Small intestine (tissue), 7 donors: ENCODE measurements at regions not wholly inside any gene's neighbourhood (a gene's known extent, or its start where the extent isn't known, plus 50 kb on each side); places are given as distances from the start of the nearest gene placed in this dataset.

Experiments used
- DNase-seq, 2 donors: peaks; one replicate each; pipeline versions ENCODE4 v3.0.0 to v3.0.0-alpha.2; 2013
- FAIRE-seq: peaks from 2 replicates; lab custom pipeline; 2012; peaks lifted over from hg19 to GRCh38; lab: Jason Lieb, UNC
- H3K27ac ChIP-seq, 3 donors: one replicate each; pipeline ENCODE4 v1.5.1; 2013; ENCODE audit warnings: low read length in 2 of 3, mild to moderate bottlenecking in 2 of 3, control low read depth in 1 of 3, inconsistent platforms in 1 of 3, low read depth in 1 of 3, moderate library complexity in 1 of 3
- H3K27me3 ChIP-seq, 3 donors: one replicate each; pipeline ENCODE4 v1.6.1; 2013; ENCODE audit warnings: low read length in 3 of 3, inconsistent platforms in 1 of 3; ENCODE audit not compliant: control insufficient read depth in 3 of 3, insufficient read depth in 3 of 3
- H3K36me3 ChIP-seq, 3 donors: one replicate each; pipeline ENCODE4 v1.6.1; 2013; ENCODE audit warnings: low read length in 3 of 3, inconsistent platforms in 1 of 3, low read depth in 1 of 3, mild to moderate bottlenecking in 1 of 3, moderate library complexity in 1 of 3; ENCODE audit not compliant: control insufficient read depth in 3 of 3, insufficient read depth in 2 of 3
- H3K4me1 ChIP-seq, 3 donors: one replicate each; pipeline ENCODE4 v1.6.1; 2013; ENCODE audit warnings: low read length in 2 of 3, inconsistent platforms in 1 of 3, low read depth in 1 of 3, mild to moderate bottlenecking in 1 of 3, moderate library complexity in 1 of 3; ENCODE audit not compliant: control insufficient read depth in 3 of 3, insufficient read depth in 2 of 3
- H3K4me3 ChIP-seq, 3 donors: one replicate each; pipeline ENCODE4 v1.5.1; 2013; ENCODE audit warnings: low read length in 3 of 3, control low read depth in 1 of 3, inconsistent platforms in 1 of 3, low read depth in 1 of 3, mild to moderate bottlenecking in 1 of 3, moderate library complexity in 1 of 3
- H3K9me3 ChIP-seq, 2 donors: one replicate each; pipeline ENCODE4 v1.6.1; 2013; ENCODE audit warnings: low read depth in 1 of 2, low read length in 1 of 2; ENCODE audit not compliant: control insufficient read depth in 2 of 2, insufficient read depth in 1 of 2
- WGBS, 3 donors: extraction: QIAGEN DNeasy Blood & Tissue Kit; methylation state at CpG; one replicate each; pipeline ENCODE4 v1.1.7; 2013; 5-methylcytosine and 5-hydroxymethylcytosine counted together
- donor health status: healthy with polysubstance abuse.
- donor health status: control.
- donor health status: control.
- donor health status: Bipolar disorder and iron deficiency.
- donor health status: healthy.

GRCh38 chr4:180682776-180683175 is 1560.4 kb upstream of the TENM3 start:
- FAIRE-seq (no peak), DNase-seq (no peak)
- H3K9me3 ChIP-seq: no peaks in the 10 kb centered on the region
- no peak overlapping the region for H3K4me3 ChIP-seq
- H3K4me1 ChIP-seq: no peaks in the 10 kb centered on the region
- 24 to 38% (median 35%) methylated on average over 2 of the region's 2 CpGs for WGBS, 3 donors
- H3K27me3 ChIP-seq: no peaks in the 10 kb centered on the region
- no peak overlapping the region for H3K27ac ChIP-seq
- no peaks in the 10 kb centered on the region for H3K36me3 ChIP-seq

- H3K4me3 ChIP-seq: no peak overlapping the region
- no peak for FAIRE-seq
- H3K27me3 ChIP-seq: no peaks in the 10 kb centered on the region
- DNase-seq: no peak
- H3K4me1 ChIP-seq: no peaks in the 10 kb centered on the region
- 80 to 90% (median 89%) methylated on average over 5 of the region's 5 CpGs for WGBS, 3 donors
- no peak overlapping the region for H3K27ac ChIP-seq
- no peaks in the 10 kb centered on the region for H3K9me3 ChIP-seq
- H3K36me3 ChIP-seq: no peaks in the 10 kb centered on the region
Observed at GRCh38 chr4:180683186-180683585, 1560.0 kb upstream of the TENM3 start.

GRCh38 chr4:180688480-180688879 is 1554.7 kb upstream of the TENM3 start:
- Histone ChIP-seq H3K4me3 (no peak overlapping the region), H3K36me3 (no peaks in the 10 kb centered on the region), H3K4me1 (no peaks in the 10 kb centered on the region), H3K27me3 (no peaks in the 10 kb centered on the region), H3K27ac (no peak overlapping the region), H3K9me3 (no peaks in the 10 kb centered on the region)
- no peak for FAIRE-seq
- WGBS, 3 donors: 81 to 90% (median 88%) methylated on average over 2 of the region's 2 CpGs
- DNase-seq: no peak

GRCh38 chr4:180694875-180695274 is 1548.3 kb upstream of the TENM3 start:
- 15 to 48% (median 23%) methylated on average over 1 of the region's 1 CpG for WGBS, 3 donors

GRCh38 chr4:180695851-180696250 is 1547.4 kb upstream of the TENM3 start:
- no peaks in the 10 kb centered on the region for H3K9me3 ChIP-seq
- 21 to 43% (median 22%) methylated on average over 1 of the region's 1 CpG for WGBS, 3 donors
- FAIRE-seq (no peak), DNase-seq (no peak)
- no peak overlapping the region for H3K27ac ChIP-seq
- H3K36me3 ChIP-seq: no peaks in the 10 kb centered on the region
- no peaks in the 10 kb centered on the region for H3K27me3 ChIP-seq
- no peak overlapping the region for H3K4me3 ChIP-seq
- H3K4me1 ChIP-seq: no peaks in the 10 kb centered on the region

More at GRCh38 chr4:180694875-180695274, 1548.3 kb upstream of the TENM3 start:
- Histone ChIP-seq H3K4me1 (no peaks in the 10 kb centered on the region), H3K27ac (no peak overlapping the region), H3K9me3 (no peaks in the 10 kb centered on the region), H3K36me3 (no peaks in the 10 kb centered on the region), H3K4me3 (no peak overlapping the region), H3K27me3 (no peaks in the 10 kb centered on the region)
- no peak for DNase-seq
- no peak for FAIRE-seq

GRCh38 chr4:180696460-180697092 is 1546.6 kb upstream of the TENM3 start:
- Histone ChIP-seq H3K36me3 (no peaks in the 10 kb centered on the region), H3K27ac (no peak overlapping the region), H3K4me1 (no peaks in the 10 kb centered on the region), H3K27me3 (no peaks in the 10 kb centered on the region), H3K9me3 (no peaks in the 10 kb centered on the region), H3K4me3 (no peak overlapping the region)
- WGBS, 3 donors: 68 to 80% (median 78%) methylated on average over 3 of the region's 3 CpGs
- DNase-seq: no peak
- no peak for FAIRE-seq

- FAIRE-seq: no peak
- 82 to 89% (median 87%) methylated on average over 12 of the region's 12 CpGs for WGBS, 3 donors
Observed at GRCh38 chr4:180698550-180699195, 1544.5 kb upstream of the TENM3 start.

GRCh38 chr4:180706766-180707165 is 1536.4 kb upstream of the TENM3 start:
- Histone ChIP-seq H3K4me1 (no peaks in the 10 kb centered on the region), H3K9me3 (peaks cover 0 to 3% of the 10 kb centered on the region in 2 donors), H3K4me3 (no peak overlapping the region), H3K36me3 (no peaks in the 10 kb centered on the region), H3K27ac (no peak overlapping the region), H3K27me3 (no peaks in the 10 kb centered on the region)
- no peak for FAIRE-seq
- no peak for DNase-seq
- WGBS, 3 donors: 58 to 72% (median 64%) methylated on average over 2 of the region's 2 CpGs

More at GRCh38 chr4:180698550-180699195, 1544.5 kb upstream of the TENM3 start:
- no peaks in the 10 kb centered on the region for H3K27me3 ChIP-seq
- H3K27ac ChIP-seq: no peak overlapping the region
- no peak overlapping the region for H3K4me3 ChIP-seq
- no peak for DNase-seq
- H3K4me1 ChIP-seq: no peaks in the 10 kb centered on the region
- peaks cover 0 to 3% of the 10 kb centered on the region in 2 donors for H3K9me3 ChIP-seq
- no peaks in the 10 kb centered on the region for H3K36me3 ChIP-seq
